DMS 273 (cell line): ENCODE measurements at regions not wholly inside any gene's neighbourhood (a gene's known extent, or its start where the extent isn't known, plus 50 kb on each side); places are given as distances from the start of the nearest gene placed in this dataset.

ENCODE experiments used
- DNase-seq: peaks from one replicate; lab custom pipeline; 2025; ENCODE audit not compliant: unreplicated experiment; lab: John Stamatoyannopoulos, UW

DNA sequence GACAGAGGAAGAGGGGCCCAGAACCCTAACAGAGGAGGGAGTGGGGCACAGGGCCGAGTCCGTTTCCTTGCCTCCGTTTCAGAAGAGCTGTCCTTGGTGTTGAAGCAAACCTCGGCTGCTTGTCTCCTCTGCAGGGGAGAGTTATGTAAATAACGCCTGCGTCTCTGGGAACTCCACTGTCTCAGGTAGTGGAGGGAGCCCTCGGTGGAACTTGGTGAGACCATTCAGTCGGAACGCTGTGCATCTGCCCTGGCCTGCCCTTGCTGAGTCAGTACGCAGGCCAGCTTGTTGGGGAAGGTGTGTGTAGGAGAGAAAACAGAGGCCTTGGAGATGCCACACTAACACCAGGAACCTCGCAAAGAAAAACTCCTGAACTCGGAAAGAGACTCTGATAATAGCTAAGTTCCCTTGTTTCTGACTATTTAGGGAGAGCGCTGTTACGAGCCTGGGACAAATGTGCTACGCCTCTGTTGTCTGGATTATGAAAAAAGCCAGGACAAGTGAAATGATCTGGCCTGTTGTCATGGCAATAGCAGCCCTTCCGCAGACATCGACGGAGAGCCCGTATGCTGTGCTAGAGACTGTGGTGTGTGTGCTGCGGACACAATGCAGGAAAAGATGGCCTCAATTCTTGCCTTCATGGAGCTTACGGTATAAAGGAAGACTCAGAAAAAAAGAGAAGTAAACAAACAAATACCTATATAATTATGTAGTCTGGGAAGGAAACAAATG, 94.6 kb upstream of the AKT3 start:
- no peak for DNase-seq

- DNase-seq, result no peak
Measured at GRCh38 chr1:243943671-243944428, 93.8 kb upstream of the AKT3 start.

GRCh38 chr1:243942196-243943150, 92.4 kb upstream of the AKT3 start:
- DNase-seq, result no peak

GRCh38 chr1:243940451-243940850, 90.4 kb upstream of the AKT3 start:
- no peak for DNase-seq

DNA sequence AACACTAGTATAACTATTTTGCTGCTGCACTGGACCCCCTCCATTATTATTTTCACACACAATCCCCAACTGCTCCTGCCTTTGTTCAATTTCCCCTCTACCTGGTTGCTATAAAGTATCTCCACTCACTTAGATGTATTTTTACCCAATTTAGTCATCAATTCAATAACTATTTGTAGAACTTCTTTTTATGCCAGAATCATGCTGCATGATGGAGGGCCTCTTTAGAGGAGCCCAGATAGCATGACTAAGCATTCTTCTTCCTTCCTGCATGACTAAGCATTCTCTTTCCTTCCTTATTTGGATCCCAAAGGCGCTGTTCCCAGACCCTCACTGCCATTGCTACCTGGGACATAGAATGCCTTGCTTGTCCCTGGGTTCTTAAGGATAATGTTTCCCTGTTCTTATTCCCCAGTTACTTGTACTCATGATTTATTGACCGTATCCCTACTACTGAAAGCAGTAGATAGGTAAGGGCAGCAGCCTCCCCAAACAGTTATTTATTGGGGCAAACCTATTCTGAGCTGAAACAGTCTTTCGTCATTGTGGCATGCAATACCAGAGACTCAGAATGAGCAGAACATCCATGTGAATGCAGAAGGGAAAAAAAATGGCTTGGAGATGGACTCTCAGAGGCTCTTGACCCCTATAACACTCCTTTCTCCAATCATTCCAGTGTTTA, 89.3 kb upstream of the AKT3 start:
- DNase-seq, result peak; percentile 24

- no peak for DNase-seq
Measured at GRCh38 chr1:243938208-243938607, 88.2 kb upstream of the AKT3 start.

DNA sequence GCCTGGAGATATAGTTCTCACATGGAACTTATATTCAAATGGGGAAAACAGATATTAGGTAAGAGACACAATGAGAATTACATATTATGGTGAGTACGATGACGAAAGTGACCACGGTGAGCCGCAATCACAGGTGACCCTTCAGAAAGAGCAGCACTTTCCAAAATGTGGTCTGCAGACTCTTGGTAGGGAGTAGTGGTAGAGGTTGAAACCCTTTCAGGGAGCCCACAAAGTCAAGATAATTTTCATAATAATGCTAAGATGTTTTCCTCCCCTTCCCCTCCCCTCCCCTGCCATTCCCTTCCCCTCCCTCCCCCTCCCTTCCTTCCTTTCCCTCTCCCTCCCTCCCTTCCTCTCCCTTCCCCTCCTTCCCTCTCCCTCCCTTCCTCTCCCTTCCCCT, 83.5 kb upstream of the AKT3 start:
- no peak for DNase-seq

DNA sequence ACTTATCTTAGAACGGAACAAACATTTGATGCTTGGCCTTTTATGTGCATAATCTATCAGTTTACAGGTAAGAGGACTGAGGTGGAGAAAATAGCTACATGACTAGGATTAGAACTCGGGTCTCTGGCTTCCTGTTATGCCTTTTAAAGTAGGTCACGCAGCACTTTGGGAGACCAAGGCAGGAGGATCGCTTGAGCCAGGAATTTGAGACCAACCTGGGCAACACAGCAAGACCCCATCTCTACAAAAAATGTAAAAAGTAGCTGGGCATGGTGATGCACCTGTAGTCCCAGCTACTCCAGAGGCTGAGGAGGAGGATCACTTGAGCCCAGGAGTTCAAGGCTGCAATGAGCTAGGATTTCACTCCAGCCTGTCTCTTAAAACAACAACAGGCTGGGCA, 81.9 kb upstream of the AKT3 start:
- DNase-seq, result no peak

GRCh38 chr1:243930822-243931671, 81.0 kb upstream of the AKT3 start:
- DNase-seq, result no peak

DNA sequence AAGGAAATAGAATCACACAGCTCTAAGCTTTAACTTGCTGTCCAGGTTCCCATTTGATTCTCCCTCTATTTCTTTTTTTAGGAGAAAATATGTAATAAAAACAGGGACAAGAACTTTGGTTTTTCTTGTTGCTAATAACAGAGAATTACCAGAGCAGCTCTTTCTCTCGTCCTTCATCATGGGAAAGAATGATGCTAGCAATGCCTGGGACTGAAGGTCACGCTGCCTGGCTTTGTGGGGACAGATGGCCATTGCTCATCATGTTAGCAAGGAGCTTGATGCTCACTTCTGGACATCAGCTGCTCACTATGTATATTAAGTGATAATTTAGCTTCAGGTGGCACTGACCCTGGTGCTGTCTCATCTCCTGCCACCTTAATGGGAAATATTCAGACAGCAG, 77.3 kb upstream of the AKT3 start:
- DNase-seq, result no peak

GRCh38 chr1:243926803-243927245, 76.8 kb upstream of the AKT3 start:
- no peak for DNase-seq

- DNase-seq, result no peak
Measured at GRCh38 chr1:243926299-243926698, 76.3 kb upstream of the AKT3 start.

DNA sequence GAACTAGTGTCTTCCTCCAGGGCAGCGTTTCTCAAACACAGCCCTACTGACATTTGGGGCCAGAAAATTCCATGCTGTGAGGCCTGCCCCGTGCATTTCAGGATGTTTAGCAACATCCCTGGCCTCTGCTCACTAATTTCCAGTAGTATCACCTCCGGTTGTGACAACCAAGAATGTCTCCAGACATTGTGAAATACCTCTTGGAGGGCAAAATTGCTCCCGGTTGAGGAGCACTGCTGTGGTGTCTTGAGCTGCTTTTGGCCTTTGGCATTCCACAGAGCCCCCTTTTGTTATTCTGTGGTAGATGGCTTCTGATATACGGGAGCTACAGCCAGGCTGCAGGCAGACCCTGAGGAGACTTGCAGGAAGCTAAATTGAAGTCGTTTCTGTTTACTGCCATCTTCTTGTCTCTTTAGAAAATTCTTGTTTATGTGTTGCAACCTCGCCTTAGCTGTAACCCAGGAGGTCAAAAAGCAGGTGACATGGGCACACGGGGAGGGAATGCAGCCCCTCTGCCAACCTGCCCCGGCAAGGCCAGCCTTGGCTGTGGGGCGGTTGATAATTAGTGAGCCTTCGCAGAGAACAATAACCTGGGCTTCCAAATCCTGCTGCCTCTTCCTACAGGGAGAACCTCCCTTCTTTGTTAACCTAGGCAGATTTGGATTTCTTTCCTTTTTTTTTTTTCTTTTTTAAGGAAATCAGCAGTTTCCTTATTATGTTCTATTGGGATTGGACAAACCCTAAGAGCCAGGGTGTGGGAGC, 74.7 kb upstream of the AKT3 start:
- DNase-seq, result no peak

DNA sequence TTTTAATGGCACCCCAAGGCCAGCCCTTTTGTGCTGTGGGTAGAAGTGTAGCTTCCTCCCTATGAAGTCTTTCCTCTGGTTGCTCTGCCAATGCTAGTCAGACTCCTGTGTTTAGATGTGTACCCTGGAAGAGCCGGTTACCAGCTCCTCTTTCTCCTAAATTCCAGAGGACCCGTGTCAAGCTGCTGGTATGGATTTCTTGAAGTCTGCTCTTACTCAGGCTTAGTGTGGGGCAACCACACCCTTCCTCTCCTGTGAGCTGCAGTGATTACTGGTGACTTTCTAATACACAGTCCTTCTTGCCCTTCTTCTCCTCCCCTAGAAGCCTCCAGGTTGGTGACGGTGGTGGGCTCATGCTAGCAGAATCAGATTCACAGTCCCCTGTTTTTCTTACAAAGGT, 74.1 kb upstream of the AKT3 start:
- no peak for DNase-seq

GRCh38 chr1:243923292-243924171, 73.5 kb upstream of the AKT3 start:
- DNase-seq, result no peak

- peak; percentile 10 for DNase-seq
Measured at GRCh38 chr1:243921111-243921510, 71.1 kb upstream of the AKT3 start.

- peak; percentile 34 for DNase-seq
Measured at GRCh38 chr1:243917863-243918565, 68.0 kb upstream of the AKT3 start.
